ENCODE measurements at regions not wholly inside any gene's neighbourhood (a gene's known extent, or its start where the extent isn't known, plus 50 kb on each side); places are given as distances from the start of the nearest gene placed in this dataset.

DNA sequence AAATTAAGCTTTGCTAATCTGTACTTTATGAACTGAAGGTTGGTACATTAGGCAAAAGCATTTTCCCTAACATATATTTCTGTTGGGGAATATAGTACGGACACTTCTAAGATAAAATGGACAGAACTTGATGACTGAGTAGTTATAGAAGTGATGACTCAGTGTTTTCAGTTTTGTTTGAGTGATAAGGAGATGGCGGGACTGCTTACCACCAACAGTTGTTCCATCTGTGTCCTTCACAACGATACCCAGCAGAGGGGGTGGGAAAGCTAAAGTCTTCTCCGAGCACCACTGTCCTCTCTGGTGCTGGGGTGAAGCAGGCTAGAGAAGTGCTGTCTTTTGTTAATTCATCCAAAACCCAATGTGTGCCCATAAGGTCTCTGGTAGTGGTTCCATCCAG lies 195.8 kb downstream of the CD47 start:
- H4K8ac ChIP-seq (ENCODE audit: extremely low read depth, insufficient read depth, low read length), result no peak overlapping the region
- H3K18ac ChIP-seq (ENCODE audit: extremely low read depth, low read length), result no peak overlapping the region
- H3K27ac ChIP-seq (ENCODE audit: low read depth, low read length), result no peak overlapping the region
- H4K20me1 ChIP-seq (replicated peaks in 1 of 2; ENCODE audit: control insufficient read depth in 1 of 2, insufficient read depth in 2 of 2, low read length in 2 of 2), result no peaks in the 10 kb centered on the region
- H4K5ac ChIP-seq (ENCODE audit: insufficient read length, low read depth, low read length), result no peak overlapping the region
- no peak overlapping the region for H3K4me2 ChIP-seq (ENCODE audit: insufficient read depth in 1 of 2, low read depth in 2 of 2, low read length in 2 of 2)
- no peaks in the 10 kb centered on the region for H3K36me3 ChIP-seq (ENCODE audit: control insufficient read depth in 2 of 4, insufficient read depth in 4 of 4, low read length in 3 of 4)
- no peak overlapping the region for H2BK20ac ChIP-seq (ENCODE audit: low read length)
- no peaks in the 10 kb centered on the region for H3K9me3 ChIP-seq (ENCODE audit: insufficient read depth in 2 of 2, low read depth in 1 of 2, low read length in 1 of 2)
- no peak for TF ChIP-seq KDM5A (IDR thresholded peaks at IDR 0.05; ENCODE audit: low read length)
- no peak for TF ChIP-seq CHD1 (IDR thresholded peaks at IDR 0.05; ENCODE audit: low read depth, low read length)
- no peak for TF ChIP-seq PHF8 (conservative IDR thresholded peaks at IDR 0.05; ENCODE audit: low read depth, low read length)
- no peak for TF ChIP-seq NRF1 (IDR thresholded peaks at IDR 0.05; ENCODE audit: low read depth, low read length)
- H2BK15ac ChIP-seq (ENCODE audit: low read length), result no peak overlapping the region
- no peak overlapping the region for H2AFZ ChIP-seq (ENCODE audit: low read length)
- no peak overlapping the region for H2BK120ac ChIP-seq (replicated peaks; ENCODE audit: low read depth, low read length)
- no peak overlapping the region for H3K4me3 ChIP-seq (ENCODE audit: extremely low read depth in 1 of 4, insufficient read depth in 2 of 4, low read depth in 3 of 4, low read length in 4 of 4)
- no peak overlapping the region for H3K23ac ChIP-seq (ENCODE audit: insufficient read length)
- no peak overlapping the region for H2BK5ac ChIP-seq (ENCODE audit: low read depth, low read length)
- H3K27me3 ChIP-seq (replicated peaks in 1 of 4; ENCODE audit: control insufficient read depth in 3 of 4, extremely low read depth in 1 of 4, insufficient read depth in 3 of 4, low read length in 3 of 4), result no peaks in the 10 kb centered on the region
- H3K14ac ChIP-seq (ENCODE audit: insufficient read length), result no peak overlapping the region
- no peak for FAIRE-seq
- no peak overlapping the region for H3K9ac ChIP-seq (replicated peaks in 1 of 4; ENCODE audit: extremely low read depth in 1 of 4, low read depth in 3 of 4, low read length in 3 of 4)
- POLR2A ChIA-PET (ENCODE audit: partially characterized antibody), result no interaction called here
- H3K4ac ChIP-seq (replicated peaks; ENCODE audit: insufficient read length, low read depth, low read length), result no peak overlapping the region
- H2AK5ac ChIP-seq (ENCODE audit: low read depth, low read length), result no peak overlapping the region
- H3K4me1 ChIP-seq (replicated peaks in 1 of 4; ENCODE audit: control insufficient read depth in 3 of 4, insufficient read depth in 4 of 4, low read length in 3 of 4), result no peaks in the 10 kb centered on the region
- H3K56ac ChIP-seq (replicated peaks; ENCODE audit: insufficient read length, low read depth, low read length), result no peak overlapping the region
- WGBS, 2 experiments (ENCODE audit: extremely low coverage in 1 of 2, insufficient coverage in 1 of 2, insufficient read length in 1 of 2, insufficient replicate concordance in 2 of 2, low coverage in 1 of 2, low lambda C conversion rate in 2 of 2, missing lambda C conversion rate in 1 of 2), result 87% methylated on average over 4 of the region's 4 CpGs; no CpG with 5 or more reads in 1 of the 2 experiments
- H2BK12ac ChIP-seq (ENCODE audit: low read depth, low read length), result no peak overlapping the region
- H4K91ac ChIP-seq (replicated peaks; ENCODE audit: insufficient read length, low read length), result no peak overlapping the region
- no peaks in the 10 kb centered on the region for H3K23me2 ChIP-seq (ENCODE audit: low read depth, low read length)
- CTCF ChIA-PET (ENCODE audit: partially characterized antibody), result interaction anchor here (1.2 to 1.5 kb wide), 2 partner anchors 10 to 33 kb away, joined by 4 to 6 read pairs; no protein-coding TSS in a partner anchor
- no peaks in the 10 kb centered on the region for H3K79me2 ChIP-seq (ENCODE audit: control insufficient read depth in 1 of 2, insufficient read depth in 2 of 2, low read length in 2 of 2)
- no peaks in the 10 kb centered on the region for H3K79me1 ChIP-seq (ENCODE audit: low read depth, low read length)
- DNase-seq (ENCODE audit: low read depth in 1 of 2, low spot score in 2 of 2), result no peak
